ENCODE measurements at regions not wholly inside any gene's neighbourhood (a gene's known extent, or its start where the extent isn't known, plus 50 kb on each side); places are given as distances from the start of the nearest gene placed in this dataset.

DNA sequence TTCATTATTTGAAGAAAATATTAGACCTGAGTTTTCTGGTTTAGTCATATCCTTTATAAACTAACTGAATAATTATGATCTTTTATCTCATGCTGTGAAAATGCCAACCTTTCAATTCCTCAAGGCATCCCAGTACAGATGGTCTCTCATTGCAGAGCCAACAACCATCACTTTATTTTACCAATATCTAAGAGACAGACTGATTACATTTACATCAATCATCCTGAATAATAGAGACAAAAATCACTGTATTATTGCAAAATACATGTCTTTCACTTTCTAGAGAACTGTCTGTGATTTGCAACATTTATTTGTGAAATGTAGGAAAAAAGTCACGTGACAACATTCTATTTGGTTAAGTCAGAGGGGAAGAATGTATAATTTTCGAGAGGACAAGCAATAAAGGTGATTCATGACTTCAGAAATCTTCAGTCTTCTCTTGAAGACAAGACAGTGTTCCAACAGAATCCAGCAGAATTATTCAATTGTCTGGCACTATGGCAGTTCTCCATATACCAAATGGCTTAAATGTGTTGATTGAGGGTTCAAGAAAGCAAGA is 503.6 kb upstream of the SYT4 start:
- TF ChIP-seq, protein P1, sequence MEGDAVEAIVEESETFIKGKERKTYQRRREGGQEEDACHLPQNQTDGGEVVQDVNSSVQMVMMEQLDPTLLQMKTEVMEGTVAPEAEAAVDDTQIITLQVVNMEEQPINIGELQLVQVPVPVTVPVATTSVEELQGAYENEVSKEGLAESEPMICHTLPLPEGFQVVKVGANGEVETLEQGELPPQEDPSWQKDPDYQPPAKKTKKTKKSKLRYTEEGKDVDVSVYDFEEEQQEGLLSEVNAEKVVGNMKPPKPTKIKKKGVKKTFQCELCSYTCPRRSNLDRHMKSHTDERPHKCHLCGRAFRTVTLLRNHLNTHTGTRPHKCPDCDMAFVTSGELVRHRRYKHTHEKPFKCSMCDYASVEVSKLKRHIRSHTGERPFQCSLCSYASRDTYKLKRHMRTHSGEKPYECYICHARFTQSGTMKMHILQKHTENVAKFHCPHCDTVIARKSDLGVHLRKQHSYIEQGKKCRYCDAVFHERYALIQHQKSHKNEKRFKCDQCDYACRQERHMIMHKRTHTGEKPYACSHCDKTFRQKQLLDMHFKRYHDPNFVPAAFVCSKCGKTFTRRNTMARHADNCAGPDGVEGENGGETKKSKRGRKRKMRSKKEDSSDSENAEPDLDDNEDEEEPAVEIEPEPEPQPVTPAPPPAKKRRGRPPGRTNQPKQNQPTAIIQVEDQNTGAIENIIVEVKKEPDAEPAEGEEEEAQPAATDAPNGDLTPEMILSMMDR (IDR thresholded peaks at IDR 0.05) = no peak
- TF ChIP-seq POLR2A (IDR thresholded peaks at IDR 0.05) = no peak

All from Peyer's patch (tissue), 4 donors.